GM12891 (cell line): ENCODE measurements at regions not wholly inside any gene's neighbourhood (a gene's known extent, or its start where the extent isn't known, plus 50 kb on each side); places are given as distances from the start of the nearest gene placed in this dataset.

Source experiments
- DNase-seq: peaks from one replicate; pipeline ENCODE4 v3.0.0; 2011; ENCODE audit warnings: low spot score; ENCODE audit not compliant: insufficient read length
- FAIRE-seq: peaks from 2 replicates; lab custom pipeline; 2011; peaks lifted over from hg19 to GRCh38; lab: Jason Lieb, UNC
- PAX5 ChIP-seq: IDR thresholded peaks from 2 replicates; pipeline ENCODE4 v1.6.1; 2011; ENCODE audit warnings: low read length, moderate library complexity, mild to moderate bottlenecking; ENCODE audit not compliant: insufficient read depth, severe bottlenecking
- POLR2A ChIP-seq: IDR thresholded peaks from 2 replicates; pipeline ENCODE4 v1.6.1; 2011; ENCODE audit warnings: low read depth, low read length, control low read depth
- POLR2AphosphoS5 ChIP-seq: IDR thresholded peaks from 2 replicates; pipeline ENCODE4 v1.6.1; 2011; ENCODE audit warnings: low read depth, low read length, control low read depth
- POU2F2 ChIP-seq: IDR thresholded peaks from 2 replicates; pipeline ENCODE4 v1.6.1; 2011; ENCODE audit warnings: low read depth, mild to moderate bottlenecking, control low read depth, low read length, moderate library complexity
- SPI1 ChIP-seq: IDR thresholded peaks from 2 replicates; pipeline ENCODE4 v1.6.1; 2011; ENCODE audit warnings: low read depth, low read length, control low read depth
- TAF1 ChIP-seq: IDR thresholded peaks from 2 replicates; pipeline ENCODE4 v1.6.1; 2011; ENCODE audit warnings: low read depth, low read length, control low read depth

GRCh38 chr7:23909426-23909825 is 199.4 kb downstream of the STK31 start:
- TF ChIP-seq PAX5 (no peak), SPI1 (no peak), POLR2A (no peak)
- DNase-seq (no peak), FAIRE-seq (no peak)

- FAIRE-seq: no peak
Measured at GRCh38 chr7:23912065-23912464, 202.0 kb downstream of the STK31 start.

GRCh38 chr7:23913016-23913415 is 203.0 kb downstream of the STK31 start:
- no peak for TF ChIP-seq TAF1
- DNase-seq (no peak), FAIRE-seq (no peak)

More at GRCh38 chr7:23912065-23912464, 202.0 kb downstream of the STK31 start:
- TF ChIP-seq POU2F2 (no peak), SPI1 (no peak), PAX5 (no peak), POLR2AphosphoS5 (no peak), TAF1 (no peak), POLR2A (no peak)
- DNase-seq: no peak

GRCh38 chr7:23915236-23915635 is 205.2 kb downstream of the STK31 start:
- no peak for TF ChIP-seq POU2F2
- TF ChIP-seq TAF1: no peak
- TF ChIP-seq SPI1: no peak
- no peak for TF ChIP-seq POLR2A
- no peak for TF ChIP-seq PAX5
- TF ChIP-seq POLR2AphosphoS5: no peak
- FAIRE-seq (no peak), DNase-seq (no peak)

- TF ChIP-seq SPI1 (no peak), POLR2AphosphoS5 (no peak), TAF1 (no peak), POU2F2 (no peak), POLR2A (no peak), PAX5 (no peak)
- no peak for FAIRE-seq
- no peak for DNase-seq
Measured at GRCh38 chr7:23918286-23918685, 208.3 kb downstream of the STK31 start.

GRCh38 chr7:23918856-23919255 is 208.8 kb downstream of the STK31 start:
- no peak for TF ChIP-seq TAF1
- no peak for TF ChIP-seq POU2F2
- no peak for TF ChIP-seq POLR2A
- no peak for TF ChIP-seq POLR2AphosphoS5
- TF ChIP-seq PAX5: no peak
- no peak for TF ChIP-seq SPI1
- FAIRE-seq: no peak
- no peak for DNase-seq

- TF ChIP-seq TAF1: no peak
- TF ChIP-seq POLR2A: no peak
- no peak for TF ChIP-seq SPI1
- no peak for TF ChIP-seq PAX5
- no peak for TF ChIP-seq POLR2AphosphoS5
- no peak for TF ChIP-seq POU2F2
- no peak for DNase-seq
- FAIRE-seq: no peak
Measured at GRCh38 chr7:23925088-23925487, 215.1 kb downstream of the STK31 start.

- TF ChIP-seq POU2F2 (no peak), PAX5 (no peak), POLR2A (no peak), TAF1 (no peak), SPI1 (no peak), POLR2AphosphoS5 (no peak)
- FAIRE-seq: no peak
- DNase-seq: no peak
Measured at GRCh38 chr7:23927709-23928417, 217.8 kb downstream of the STK31 start.

GRCh38 chr7:23928418-23928775 is 218.4 kb downstream of the STK31 start:
- no peak for TF ChIP-seq POLR2AphosphoS5
- no peak for TF ChIP-seq SPI1
- TF ChIP-seq POU2F2: no peak
- no peak for TF ChIP-seq POLR2A
- TF ChIP-seq TAF1: no peak
- no peak for TF ChIP-seq PAX5
- FAIRE-seq (no peak), DNase-seq (no peak)

- no peak for DNase-seq
- TF ChIP-seq POU2F2 (no peak), PAX5 (no peak), POLR2A (no peak), SPI1 (no peak), TAF1 (no peak), POLR2AphosphoS5 (no peak)
- FAIRE-seq: no peak
Measured at GRCh38 chr7:23930312-23930711, 220.3 kb downstream of the STK31 start.
